NCI-H2107 treated with DMSO at 0.1 percent for 48 hours (cell line): ENCODE measurements at regions not wholly inside any gene's neighbourhood (a gene's known extent, or its start where the extent isn't known, plus 50 kb on each side); places are given as distances from the start of the nearest gene placed in this dataset.

ENCODE experiments used
- DNase-seq: peaks from one replicate; lab custom pipeline; 2025; ENCODE audit not compliant: unreplicated experiment; lab: John Stamatoyannopoulos, UW

DNA sequence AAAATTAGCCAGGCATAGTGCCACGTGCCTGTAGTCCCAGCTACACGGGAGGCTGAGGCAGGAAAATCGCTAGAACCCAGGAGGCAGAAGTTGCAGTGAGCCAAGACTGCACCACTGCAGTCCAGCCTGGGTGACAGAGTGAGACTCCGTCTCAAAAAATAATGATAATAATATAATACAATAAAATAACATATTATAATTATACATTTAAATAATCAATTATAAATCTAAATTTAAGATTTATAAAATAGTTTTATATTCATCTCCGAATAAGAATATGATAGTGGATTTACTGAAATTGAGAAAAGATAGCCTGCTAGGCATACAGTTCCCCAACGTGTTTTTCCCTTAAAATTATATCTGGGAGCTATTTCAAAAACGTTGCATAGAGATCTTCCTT is 599.6 kb downstream of the CDH18 start:
- no peak for DNase-seq

DNA sequence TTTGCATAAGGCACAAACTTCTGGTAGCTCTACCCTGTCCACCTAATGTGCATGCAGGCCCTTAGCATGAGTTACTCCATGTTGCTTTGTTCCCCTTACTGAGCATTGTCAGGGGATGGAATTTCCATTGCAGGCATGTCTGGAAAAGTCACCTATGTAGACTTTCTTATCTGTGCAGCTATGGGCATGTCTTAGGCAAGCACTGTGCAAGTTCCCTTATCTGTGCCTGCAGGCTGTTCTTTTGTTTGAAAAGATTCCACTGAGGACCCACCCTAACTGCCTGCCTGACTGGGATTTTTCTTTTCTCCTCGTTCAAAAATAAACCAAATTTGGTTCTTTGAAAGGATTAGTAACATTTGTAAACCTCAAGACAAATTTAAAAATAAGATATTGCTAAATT is 587.0 kb downstream of the CDH18 start:
- no peak for DNase-seq

DNA sequence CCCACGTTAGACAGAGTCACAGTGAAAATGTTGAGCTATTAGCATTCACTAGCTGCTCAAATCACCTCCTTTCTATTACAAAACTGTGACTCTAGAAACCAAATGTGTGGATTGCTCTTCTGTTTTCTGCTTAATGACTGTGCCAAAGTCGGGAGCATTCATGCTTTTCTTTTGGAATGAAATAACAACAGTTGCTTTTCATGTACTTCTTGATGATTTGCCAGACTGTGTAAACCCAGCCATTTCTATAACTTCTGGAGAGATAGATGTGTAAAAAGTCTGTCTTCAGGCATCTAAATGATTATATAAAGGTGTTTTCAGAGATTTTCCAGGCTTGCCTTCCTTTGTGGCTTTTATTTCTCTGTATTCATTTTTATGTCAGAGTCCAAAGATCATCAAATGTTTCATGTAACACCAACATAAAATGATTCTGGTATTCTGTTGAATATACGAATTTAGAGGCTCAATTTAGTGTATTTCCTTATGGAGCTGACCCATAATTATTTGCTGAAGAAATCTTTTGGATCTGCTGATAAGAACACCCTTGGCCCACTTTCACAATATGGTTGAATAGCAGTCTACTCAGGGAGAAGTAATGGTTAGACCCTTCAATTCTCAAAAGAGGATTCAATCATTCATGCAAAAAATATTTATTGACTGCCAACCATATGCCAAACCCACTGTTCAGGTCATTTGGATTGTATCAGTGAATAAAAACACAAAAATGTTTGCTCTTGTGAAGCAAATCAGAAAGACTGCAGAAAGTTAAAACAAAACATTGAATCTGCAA is 581.2 kb downstream of the CDH18 start:
- DNase-seq: no peak

DNA sequence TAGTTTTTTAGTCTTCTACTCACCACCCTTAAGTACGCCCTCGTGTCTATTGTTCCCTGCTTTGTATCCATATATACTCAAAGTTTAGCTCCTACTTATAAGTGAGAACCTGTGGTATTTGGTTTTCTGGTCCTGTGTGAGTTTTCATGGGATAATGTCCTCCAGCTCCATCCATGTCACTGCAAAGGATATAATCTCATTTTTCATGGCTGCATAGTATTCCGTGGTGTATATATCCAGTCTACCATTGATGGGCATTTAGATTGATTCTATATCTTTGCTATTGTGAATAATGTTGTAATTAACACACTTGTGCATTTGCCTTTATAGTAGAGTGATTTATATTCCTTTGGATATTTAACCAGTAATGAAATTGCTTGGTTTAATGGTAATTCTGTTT is 579.9 kb downstream of the CDH18 start:
- DNase-seq: no peak

DNA sequence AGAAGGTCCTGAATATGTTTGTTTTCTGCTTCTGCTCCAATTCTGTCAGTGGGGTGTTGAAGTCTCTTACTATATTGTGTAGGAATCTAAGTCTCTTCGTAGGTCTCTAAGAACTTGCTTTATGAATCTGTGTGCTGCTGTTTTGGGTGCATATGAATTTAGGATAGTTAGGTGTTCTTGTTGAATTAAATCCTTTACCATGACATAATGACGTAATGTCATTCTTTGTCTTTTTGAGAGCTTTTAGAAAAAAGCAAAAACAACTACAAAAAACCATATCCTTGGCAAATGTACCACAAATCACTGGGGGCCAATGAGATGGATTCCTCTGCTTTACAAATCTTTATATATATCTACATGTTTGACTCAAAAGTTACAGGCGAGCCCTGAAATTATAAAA is 576.1 kb downstream of the CDH18 start:
- no peak for DNase-seq
